HEK293T (cell line): ENCODE measurements at regions not wholly inside any gene's neighbourhood (a gene's known extent, or its start where the extent isn't known, plus 50 kb on each side); places are given as distances from the start of the nearest gene placed in this dataset.

Source experiments
- CTCF ChIA-PET: fragments of 350-600 bp; formaldehyde crosslinking; extraction: SDS; loops from one replicate; lab custom pipeline; 2021; ENCODE audit warnings: antibody characterized with exemption, inconsistent platforms; lab: Yijun Ruan, JAX
- POLR2A ChIA-PET: fragments of 350-600 bp; formaldehyde crosslinking; extraction: SDS; loops from one replicate; lab custom pipeline; 2020; ENCODE audit warnings: antibody characterized with exemption, inconsistent platforms; lab: Yijun Ruan, JAX
- DNase-seq: peaks from one replicate; pipeline ENCODE4 v3.0.0; 2012; ENCODE audit warnings: mixed read lengths; ENCODE audit errors: extremely low spot score
- ARNT ChIP-seq: fragments of 450-650 bp; IDR thresholded peaks from 2 replicates; pipeline ENCODE4 v1.6.1; 2017; ENCODE audit warnings: mild to moderate bottlenecking
- BHLHE40 ChIP-seq: fragments of 450-650 bp; IDR thresholded peaks from 2 replicates; pipeline ENCODE4 v1.6.1; 2016; ENCODE audit warnings: mild to moderate bottlenecking, moderate library complexity, borderline replicate concordance
- CTBP1 ChIP-seq: fragments of 450-650 bp; IDR thresholded peaks from 2 replicates; pipeline ENCODE4 v1.6.1; 2016; ENCODE audit warnings: borderline replicate concordance
- ELF4 ChIP-seq: fragments of 450-650 bp; IDR thresholded peaks from 2 replicates; pipeline ENCODE4 v1.6.1; 2017; ENCODE audit warnings: antibody characterized with exemption
- FOXA1 ChIP-seq: fragments of 450-650 bp; IDR thresholded peaks from 2 replicates; pipeline ENCODE4 v1.6.1; 2016; ENCODE audit warnings: mild to moderate bottlenecking
- FOXK2 ChIP-seq: fragments of 450-650 bp; IDR thresholded peaks from 2 replicates; pipeline ENCODE4 v1.6.1; 2016; ENCODE audit warnings: mild to moderate bottlenecking
- FOXM1 ChIP-seq: fragments of 450-650 bp; IDR thresholded peaks from 2 replicates; pipeline ENCODE4 v1.6.1; 2017; ENCODE audit warnings: mild to moderate bottlenecking, borderline replicate concordance
- HDGF ChIP-seq: fragments of 450-650 bp; IDR thresholded peaks from 2 replicates; pipeline ENCODE4 v1.6.1; 2017; ENCODE audit warnings: antibody characterized with exemption, borderline replicate concordance
- L3MBTL2 ChIP-seq: fragments of 450-650 bp; conservative IDR thresholded peaks from 2 replicates; pipeline ENCODE4 v1.6.1; 2016; ENCODE audit warnings: mild to moderate bottlenecking
- LEF1 ChIP-seq: fragments of 450-650 bp; IDR thresholded peaks from 2 replicates; pipeline ENCODE4 v1.6.1; 2017; ENCODE audit warnings: mild to moderate bottlenecking, borderline replicate concordance
- NFRKB ChIP-seq: fragments of 450-650 bp; IDR thresholded peaks from 2 replicates; pipeline ENCODE4 v1.6.1; 2016; ENCODE audit warnings: mild to moderate bottlenecking, moderate library complexity
- PKNOX1 ChIP-seq: fragments of 450-650 bp; IDR thresholded peaks from 2 replicates; pipeline ENCODE4 v1.6.1; 2016
- SP1 ChIP-seq: fragments of 450-650 bp; IDR thresholded peaks from 2 replicates; pipeline ENCODE4 v1.6.1; 2017
- SUZ12 ChIP-seq: fragments of 450-650 bp; IDR thresholded peaks from 2 replicates; pipeline ENCODE4 v1.6.1; 2016; ENCODE audit warnings: mild to moderate bottlenecking
- TARDBP ChIP-seq: fragments of 450-650 bp; IDR thresholded peaks from 2 replicates; pipeline ENCODE4 v1.6.1; 2016
- ZNF384 ChIP-seq: fragments of 450-650 bp; IDR thresholded peaks from 2 replicates; pipeline ENCODE4 v1.6.1; 2016

GRCh38 chr22:48950151-48950915 is 877.3 kb downstream of the BRD1 start:
- TF ChIP-seq NFRKB (no peak), FOXK2 (no peak), TARDBP (no peak), PKNOX1 (no peak), CTBP1 (no peak), ZNF384 (no peak), SUZ12 (no peak), BHLHE40 (no peak), HDGF (no peak), FOXM1 (no peak), L3MBTL2 (no peak)
- ChIA-PET POLR2A (no interaction called here), CTCF (no interaction called here)
- DNase-seq, result no peak

DNA sequence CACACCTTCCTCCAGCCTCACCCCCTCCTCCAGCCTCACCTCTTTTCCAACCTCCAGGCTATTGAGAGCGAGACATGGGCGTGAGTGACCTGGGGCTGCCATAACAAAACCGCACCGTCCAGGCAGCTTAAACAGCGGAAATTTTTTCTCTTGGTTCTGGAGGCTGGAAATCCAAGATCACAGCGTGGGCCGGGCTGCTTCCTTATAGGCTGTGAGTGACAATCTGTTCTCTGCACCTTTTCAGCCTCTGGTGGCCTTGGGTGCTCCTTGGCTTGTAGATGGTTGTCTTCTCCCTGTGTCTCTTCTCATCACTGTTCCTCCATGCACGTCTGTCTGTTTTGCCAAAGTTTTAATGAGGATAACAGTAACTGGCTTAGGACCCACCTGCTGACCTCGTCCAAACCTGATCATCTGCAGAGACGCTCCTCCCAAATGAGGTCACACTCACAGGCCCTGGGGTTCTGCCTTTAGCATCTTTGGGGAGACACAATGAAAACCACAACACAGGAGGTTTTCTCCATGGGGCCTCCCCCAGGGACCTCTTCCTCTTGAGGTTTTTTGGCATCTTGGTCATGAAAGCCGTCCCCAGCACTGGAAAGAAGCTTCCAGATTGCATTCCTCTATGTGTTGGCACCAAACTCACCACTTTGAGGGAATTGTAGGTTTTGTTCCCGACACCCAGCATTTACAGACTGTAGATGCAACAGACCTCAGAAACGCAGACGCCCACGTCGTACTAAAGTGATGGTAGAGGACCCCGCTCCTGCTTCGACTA is 878.1 kb downstream of the BRD1 start:
- ChIA-PET POLR2A (no interaction called here), CTCF (no interaction called here)
- no peak for TF ChIP-seq ZNF384
- TF ChIP-seq BHLHE40, result no peak
- TF ChIP-seq SP1, result no peak
- TF ChIP-seq FOXK2, result no peak
- TF ChIP-seq PKNOX1, result no peak
- TF ChIP-seq FOXA1, result no peak
- no peak for TF ChIP-seq ELF4
- TF ChIP-seq CTBP1, result no peak
- TF ChIP-seq FOXM1, result no peak
- no peak for TF ChIP-seq HDGF
- no peak for TF ChIP-seq NFRKB
- no peak for TF ChIP-seq SUZ12
- no peak for TF ChIP-seq L3MBTL2
- TF ChIP-seq LEF1, result no peak
- no peak for DNase-seq

DNA sequence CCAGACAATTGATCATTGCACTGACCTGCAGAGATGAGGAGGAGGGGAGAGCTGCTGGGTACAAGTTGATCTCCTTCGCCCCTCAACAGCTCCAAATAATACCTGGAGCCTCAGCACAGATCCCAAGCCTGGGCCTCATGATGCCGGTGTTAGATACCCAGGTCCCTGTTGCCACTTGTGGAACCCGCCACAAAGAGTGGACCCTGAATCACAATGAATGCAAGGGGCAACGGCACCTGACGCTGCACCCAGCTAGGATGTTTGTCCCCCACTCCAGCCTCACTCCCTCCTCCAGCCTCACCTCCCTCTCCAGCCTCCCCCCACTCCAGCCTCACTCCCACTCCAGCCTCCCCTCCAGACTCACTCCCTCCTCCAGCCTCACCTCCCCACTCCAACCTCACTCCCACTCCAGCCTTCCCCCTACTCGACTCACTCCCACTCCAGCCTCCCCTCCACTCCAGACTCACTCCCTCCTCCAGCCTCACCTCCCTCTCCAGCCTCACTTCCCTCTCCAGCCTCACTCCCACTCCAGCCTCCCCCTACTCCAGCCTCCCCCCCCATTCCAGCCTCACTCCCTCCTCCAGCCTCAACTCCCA is 879.0 kb downstream of the BRD1 start:
- ChIA-PET CTCF (no interaction called here), POLR2A (no interaction called here)
- TF ChIP-seq TARDBP, result no peak
- no peak for DNase-seq

GRCh38 chr22:48947636-48948035 is 880.0 kb downstream of the BRD1 start:
- TF ChIP-seq SP1 (no peak), HDGF (no peak), ARNT (no peak), LEF1 (no peak), ZNF384 (no peak), FOXA1 (no peak), SUZ12 (no peak), FOXK2 (no peak), NFRKB (no peak), PKNOX1 (no peak), TARDBP (no peak), FOXM1 (no peak)
- CTCF ChIA-PET, result no interaction called here
- POLR2A ChIA-PET, result no interaction called here
- no peak for DNase-seq

DNA sequence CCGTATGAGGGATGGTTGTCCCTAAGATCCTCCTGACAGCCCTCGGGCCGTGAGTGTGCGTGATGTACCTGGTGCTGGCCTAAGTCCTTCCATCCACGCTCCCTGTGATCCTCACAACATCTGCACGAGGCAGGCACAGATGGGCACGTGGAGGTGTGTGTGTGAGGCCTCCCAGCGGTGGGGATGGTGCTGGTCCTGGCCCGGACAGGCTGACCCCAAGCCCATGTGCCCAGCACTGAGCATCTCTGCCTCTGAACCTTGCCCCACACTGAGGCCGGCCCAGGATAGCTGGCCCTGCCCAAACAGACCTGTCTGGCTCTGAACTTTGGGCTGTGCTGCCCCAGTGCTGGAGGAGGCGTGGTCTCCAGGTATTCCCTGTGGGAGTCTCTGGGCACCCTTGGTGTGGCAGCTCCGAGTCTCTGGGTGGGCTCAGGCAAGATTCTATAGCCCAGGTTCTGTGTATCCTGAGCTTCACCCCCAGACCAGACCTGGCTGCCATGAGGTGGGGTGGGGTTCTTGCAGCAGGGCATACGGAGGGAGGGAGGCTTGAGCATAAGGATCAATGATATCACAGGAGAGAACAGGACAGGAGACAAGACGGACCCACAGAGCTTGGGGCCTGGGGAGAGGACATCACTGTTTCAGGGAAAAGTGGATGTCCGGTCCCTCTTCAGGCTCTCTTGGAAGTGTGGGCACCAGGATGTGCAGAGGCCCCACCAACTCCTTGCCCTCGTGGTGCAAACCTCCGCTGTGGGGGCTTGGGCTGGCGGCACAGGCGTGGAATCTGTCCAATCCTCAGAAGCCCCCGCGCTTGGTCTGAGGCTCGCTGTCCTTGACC is 881.8 kb downstream of the BRD1 start:
- POLR2A ChIA-PET, result no interaction called here
- TF ChIP-seq FOXA1 (no peak), SP1 (no peak), FOXK2 (no peak), ZNF384 (no peak)
- DNase-seq, result no peak
- CTCF ChIA-PET, result no interaction called here
